HG03175 (cell line): ENCODE measurements at regions not wholly inside any gene's neighbourhood (a gene's known extent, or its start where the extent isn't known, plus 50 kb on each side); places are given as distances from the start of the nearest gene placed in this dataset.

Experiments used
- ATAC-seq: cut with Tn5 transposase; IDR thresholded peaks from one replicate; pipeline ENCODE4 v1.9.1; 2021; ENCODE audit warnings: mild to moderate bottlenecking, moderate library complexity; ENCODE audit not compliant: unreplicated experiment

DNA sequence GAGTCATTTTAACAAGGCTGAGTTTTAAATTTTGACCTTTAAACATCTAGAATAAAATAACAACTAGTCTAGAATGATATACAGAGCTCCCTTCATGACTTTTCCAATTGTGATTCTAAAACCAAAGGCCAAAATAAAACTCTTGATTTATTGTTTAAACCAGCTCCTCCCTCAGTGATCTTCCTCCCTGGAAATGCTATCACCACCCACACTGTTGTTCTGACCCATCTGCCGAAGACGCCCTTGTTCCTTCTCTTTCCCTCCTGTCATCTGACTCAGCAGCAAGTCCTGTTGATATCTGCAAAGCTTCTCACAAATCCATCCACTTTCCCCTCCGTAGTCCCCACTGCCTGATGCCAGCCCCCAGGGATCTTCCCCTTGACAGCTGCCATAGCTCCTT lies 231.6 kb upstream of the DYNLRB2 start:
- ATAC-seq: no peak

DNA sequence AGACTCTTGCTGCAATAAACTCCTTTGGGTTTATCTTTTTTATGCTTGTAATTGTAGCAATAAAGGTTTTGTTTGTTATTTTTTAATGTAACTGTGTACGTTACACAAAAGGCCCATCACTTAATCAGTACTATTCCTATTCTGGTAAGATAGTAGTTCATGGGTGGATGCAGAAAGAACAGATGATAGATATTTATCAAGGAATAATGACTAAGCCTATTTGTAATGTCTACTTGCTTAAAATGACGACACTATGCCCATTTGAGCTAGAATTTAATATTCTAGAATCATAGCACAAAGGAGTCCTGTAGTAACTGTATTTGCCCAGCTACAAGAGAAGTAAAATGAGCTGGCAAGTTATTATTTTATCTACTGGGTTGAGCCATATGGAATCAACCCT lies 235.4 kb upstream of the DYNLRB2 start:
- no peak for ATAC-seq

- no peak for ATAC-seq
Measured at GRCh38 chr16:80303691-80304090, 237.1 kb upstream of the DYNLRB2 start.

- no peak for ATAC-seq
Measured at GRCh38 chr16:80300876-80301275, 239.9 kb upstream of the DYNLRB2 start.

GRCh38 chr16:80300456-80300855 lies 240.3 kb upstream of the DYNLRB2 start:
- no peak for ATAC-seq

DNA sequence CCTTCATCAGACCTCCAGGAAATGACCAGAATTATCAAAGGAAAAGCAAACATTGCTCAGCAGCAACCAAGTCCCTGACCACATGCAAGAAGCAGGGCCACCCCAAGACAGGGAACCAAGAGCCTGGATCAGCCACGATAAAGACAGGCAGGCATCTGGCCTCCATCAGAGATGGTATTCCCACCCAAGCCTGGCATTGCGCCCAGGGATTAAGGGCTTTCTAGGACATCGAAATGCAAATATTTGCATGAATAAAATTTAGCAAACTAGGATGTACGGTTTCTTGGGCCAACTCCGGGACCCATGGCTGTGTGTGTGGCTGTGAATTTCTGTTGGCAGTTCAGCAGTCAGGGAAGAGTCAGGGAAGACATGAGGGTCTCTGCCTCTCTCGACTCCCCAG lies 241.4 kb upstream of the DYNLRB2 start:
- no peak for ATAC-seq

DNA sequence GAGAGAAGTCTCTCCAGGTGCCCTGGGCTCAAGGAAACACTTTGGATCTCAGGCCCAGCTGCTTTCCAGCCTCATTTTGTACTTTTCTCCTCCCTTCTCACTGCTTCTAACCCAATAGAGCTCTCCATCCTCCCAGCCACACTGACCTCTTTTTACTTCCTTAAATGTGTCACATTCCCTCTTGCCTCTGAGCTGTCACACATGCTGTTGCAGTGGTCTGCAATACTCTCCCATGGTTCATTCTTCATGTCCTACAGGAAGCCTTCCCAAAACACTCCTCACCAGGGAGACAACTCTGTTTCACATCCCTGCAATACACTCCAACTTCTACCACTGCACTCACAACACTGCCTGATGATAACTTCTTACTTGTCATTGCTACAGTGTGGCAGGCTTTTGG lies 242.1 kb upstream of the DYNLRB2 start:
- no peak for ATAC-seq

GRCh38 chr16:80296034-80296433 lies 244.8 kb upstream of the DYNLRB2 start:
- no peak for ATAC-seq

DNA sequence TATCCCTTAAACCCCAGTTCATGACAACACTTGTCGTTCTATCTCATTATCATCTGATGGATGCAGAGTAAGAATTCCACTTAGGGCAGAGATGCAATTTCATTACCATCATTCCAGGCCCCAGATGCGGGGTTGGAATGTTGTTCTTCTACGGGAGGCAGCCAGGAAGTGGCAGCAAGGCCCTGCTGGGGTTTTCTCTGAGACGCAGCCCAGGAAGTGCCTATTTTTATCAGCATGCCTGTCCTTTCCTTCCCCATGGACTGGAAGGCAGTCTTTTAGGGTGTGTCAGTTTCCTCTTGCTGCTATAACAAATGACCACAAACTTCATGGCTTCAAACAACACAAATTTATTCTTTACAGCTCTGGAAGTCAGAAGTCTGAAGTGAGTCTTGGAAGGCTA lies 246.6 kb upstream of the DYNLRB2 start:
- ATAC-seq: no peak

GRCh38 chr16:80288616-80289015 lies 252.2 kb upstream of the DYNLRB2 start:
- no peak for ATAC-seq

- no peak for ATAC-seq
Measured at GRCh38 chr16:80287674-80288073, 253.1 kb upstream of the DYNLRB2 start.

DNA sequence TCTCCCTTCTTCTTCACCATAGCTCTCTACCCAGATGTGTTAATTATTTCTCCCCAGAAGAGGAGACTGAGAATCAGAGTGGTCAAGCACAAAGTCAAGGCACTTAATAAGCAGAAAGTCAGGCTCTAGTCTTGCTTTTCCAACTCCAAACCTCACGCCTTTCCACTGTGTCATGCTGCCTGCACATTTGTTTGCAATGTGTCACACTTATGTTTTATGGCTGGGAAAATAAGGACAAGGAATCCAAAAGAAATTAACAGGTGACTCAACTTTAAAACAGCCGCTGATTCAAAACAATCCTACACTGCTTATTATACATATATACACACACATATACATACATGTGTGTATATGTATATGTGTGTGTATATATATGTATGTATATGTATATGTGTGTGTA lies 255.7 kb upstream of the DYNLRB2 start:
- ATAC-seq: no peak

GRCh38 chr16:80283466-80284392 lies 257.1 kb upstream of the DYNLRB2 start:
- no peak for ATAC-seq

GRCh38 chr16:80280557-80280956 lies 260.2 kb upstream of the DYNLRB2 start:
- no peak for ATAC-seq

DNA sequence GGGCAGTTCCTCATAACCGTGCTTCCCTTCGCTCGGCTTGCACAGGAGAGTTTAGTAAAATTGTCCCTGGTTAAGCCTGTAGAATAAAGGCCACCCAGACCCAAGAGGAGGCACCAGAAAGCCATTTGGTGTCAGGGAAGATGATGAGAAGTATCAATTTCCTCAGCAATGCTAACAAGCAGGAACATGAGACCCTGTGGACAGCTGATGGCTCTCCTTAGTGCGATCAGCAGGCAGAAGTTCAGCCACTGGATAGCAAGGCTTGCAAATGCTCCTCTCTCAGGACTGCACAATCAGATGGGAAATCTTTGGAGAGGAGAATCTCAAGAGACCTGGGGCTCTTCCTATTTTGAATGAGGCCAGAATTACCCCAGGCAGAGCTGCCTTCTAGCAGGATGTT lies 261.1 kb upstream of the DYNLRB2 start:
- ATAC-seq: no peak

DNA sequence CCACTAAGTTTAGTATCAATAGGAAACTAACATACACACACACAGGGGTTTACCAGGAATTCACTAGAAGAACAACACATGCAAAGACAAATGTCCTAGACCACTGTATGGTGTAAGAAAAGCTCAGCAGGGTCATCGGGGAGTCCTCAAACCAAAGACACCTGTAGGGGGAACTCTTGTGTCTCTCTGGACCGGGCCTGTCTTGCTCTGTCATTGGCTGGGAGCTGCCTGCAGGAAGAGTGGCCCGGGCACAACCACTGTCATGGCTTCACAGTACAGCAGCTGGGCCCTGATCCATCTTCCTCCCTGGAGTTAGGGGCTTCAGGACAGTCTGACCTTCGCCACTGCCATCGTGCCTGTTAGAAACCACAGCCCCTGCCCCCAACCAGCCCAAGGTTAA lies 263.6 kb upstream of the DYNLRB2 start:
- ATAC-seq: no peak

- ATAC-seq: no peak
Measured at GRCh38 chr16:80274576-80275191, 266.1 kb upstream of the DYNLRB2 start.

- ATAC-seq: no peak
Measured at GRCh38 chr16:80273635-80274538, 266.9 kb upstream of the DYNLRB2 start.

DNA sequence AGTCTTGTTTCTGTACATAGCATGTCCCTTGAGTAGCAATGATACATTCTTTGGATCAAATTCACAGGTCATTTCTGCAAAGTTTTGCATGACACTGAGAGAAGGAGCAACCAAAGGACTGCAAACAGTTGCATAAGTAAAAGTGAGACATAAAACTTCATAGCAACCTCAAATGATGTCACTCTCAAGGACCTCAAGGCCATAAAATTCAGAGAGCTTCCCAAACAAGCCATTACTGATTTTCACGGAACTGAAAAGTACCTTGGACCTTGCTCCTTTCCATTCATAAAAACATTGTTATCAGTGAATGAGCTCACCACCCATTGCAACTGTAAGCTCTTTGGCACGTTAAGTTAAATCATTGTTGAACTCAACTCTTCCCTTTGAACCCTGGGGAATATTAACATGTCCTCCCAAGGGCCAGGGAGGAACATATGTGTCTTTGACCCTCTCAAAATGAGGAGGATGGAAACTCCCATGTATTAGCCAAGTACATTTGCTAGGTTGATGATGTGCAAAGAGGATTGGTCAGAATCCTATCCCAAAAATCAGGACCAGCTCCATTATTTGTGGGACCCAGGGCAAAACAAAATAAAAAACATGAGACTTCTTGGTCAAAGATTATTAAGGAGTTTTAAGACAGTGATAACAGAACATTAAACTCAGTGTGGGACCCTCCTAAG lies 275.0 kb upstream of the DYNLRB2 start:
- no peak for ATAC-seq

DNA sequence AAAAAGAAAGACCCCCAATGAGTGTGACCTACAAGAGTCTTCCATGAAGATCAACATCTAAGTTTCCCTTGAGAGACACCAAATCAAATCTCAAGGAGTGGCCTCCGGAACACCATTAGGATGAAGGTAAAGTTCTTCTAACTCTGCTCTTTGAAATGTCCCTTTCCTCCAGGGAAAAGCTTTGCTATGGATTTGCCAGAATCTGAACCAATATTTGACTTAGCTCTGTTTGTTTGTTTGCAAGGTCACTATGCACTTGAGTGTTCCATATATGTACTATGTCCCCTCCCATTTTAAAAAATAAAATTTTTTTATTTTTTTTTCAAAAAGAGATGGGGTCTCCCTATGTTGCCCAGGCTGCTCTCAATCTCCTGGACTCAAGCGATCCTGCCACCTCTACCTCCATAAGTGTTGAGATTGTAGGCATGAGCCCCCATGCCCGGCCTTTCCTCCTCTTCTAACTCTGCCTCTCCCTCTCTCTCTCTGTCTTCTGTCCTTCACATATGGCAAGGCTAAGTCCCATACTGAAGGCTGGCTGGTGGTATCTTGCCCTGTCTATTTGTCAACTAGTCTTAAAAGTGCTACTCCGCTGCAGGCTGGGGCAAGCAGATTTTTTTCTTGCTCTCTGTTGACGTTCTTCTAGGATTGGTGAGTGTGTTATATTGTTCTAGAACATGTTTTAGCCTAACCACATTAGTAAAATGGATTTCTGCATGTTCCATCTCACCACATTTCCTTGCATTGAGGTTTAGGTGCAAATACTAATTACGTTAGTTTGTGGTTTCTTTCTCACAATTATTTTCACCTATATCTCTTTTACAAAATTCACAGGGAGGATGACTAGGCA lies 276.7 kb upstream of the DYNLRB2 start:
- ATAC-seq: no peak
